ENCODE measurements at regions not wholly inside any gene's neighbourhood (a gene's known extent, or its start where the extent isn't known, plus 50 kb on each side); places are given as distances from the start of the nearest gene placed in this dataset.
"Not testable (repeated sequence)": the region's sequence is repeated elsewhere in the genome, so short reads cannot be mapped to it uniquely, and the experiment has no call there.

DNA sequence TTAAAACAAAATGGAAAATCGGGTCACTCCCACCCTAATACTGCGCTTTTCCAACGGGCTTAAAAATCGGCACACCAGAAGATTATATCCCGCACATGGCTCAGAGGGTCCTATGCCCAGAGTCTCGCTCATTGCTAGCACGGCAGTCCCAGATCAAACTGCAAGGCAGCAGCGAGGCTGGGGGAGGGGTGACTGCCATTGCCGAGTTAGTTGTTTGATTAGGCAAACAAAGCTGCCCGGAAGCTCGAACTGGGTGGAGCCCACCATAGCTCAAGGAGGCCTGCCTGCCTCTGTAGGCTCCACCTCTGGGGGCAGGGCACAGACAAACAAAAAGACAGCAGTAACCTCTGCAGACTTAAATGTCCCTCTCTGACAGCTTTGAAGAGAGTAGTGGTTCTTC lies 100.7 kb upstream of the KLHL1 start:
- not testable (repeated sequence) for DNase-seq

DNA sequence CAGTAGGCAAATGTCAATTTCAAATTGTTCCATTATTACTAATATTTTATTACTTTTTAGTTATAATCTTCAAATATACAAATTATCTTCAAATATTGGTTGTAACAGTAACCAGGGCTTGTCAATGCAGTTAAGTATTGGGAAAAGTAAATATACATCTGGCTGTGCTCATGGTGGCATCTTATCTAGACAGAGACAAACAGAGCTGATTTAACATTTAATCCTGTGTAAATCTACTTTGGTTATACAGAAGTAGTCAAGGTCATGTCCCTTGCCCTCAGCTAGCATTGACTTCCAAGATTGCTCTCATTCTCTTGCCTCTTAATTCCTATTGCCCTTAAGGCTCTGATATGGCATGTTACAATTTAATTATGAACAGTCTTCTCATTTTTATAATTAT lies 98.4 kb upstream of the KLHL1 start:
- no peak for DNase-seq

DNA sequence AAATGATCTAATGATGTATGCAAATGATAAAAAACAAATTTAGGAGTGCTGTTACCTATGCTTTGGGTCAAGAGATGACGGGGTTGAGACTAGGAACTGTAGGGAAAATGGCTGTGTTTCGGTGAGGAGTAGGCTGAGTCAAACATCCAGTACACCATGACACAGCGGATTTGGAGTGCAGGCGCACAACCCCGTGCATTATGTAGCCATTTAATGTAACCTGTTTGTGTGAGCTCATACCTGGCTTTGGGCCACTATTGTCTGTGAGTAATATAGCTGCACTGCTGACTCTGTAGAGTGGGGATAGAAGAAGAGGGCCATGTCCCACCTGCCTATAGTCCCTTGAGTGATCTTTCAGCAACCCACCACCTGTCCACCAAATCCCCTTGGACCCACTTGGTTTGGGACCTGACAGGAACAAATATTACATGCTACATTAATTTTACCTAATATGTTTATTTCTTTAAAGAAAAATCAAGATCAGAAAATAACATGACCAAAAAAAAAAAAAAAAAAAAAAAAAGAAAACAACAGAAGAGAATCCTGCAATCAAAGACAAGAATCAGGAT lies 95.5 kb upstream of the KLHL1 start:
- DNase-seq, result no peak

DNA sequence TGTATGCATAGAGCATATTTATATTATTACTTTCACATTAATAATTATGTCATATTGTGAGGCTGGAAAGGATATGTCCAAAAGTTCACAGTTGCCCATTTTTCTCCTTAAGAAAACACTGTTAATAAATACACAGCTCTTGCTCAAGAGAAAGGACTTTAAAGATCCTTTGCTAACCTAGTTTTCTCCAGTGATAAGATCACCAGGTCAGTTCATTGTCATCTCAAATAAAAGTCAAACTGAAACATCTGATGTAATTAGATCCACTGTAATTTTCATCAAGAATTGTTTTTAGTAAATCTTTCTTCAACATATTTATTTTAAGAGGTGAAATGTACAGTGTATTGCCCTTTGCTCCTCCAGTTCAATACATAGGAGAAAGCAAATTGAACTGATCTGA lies 82.8 kb upstream of the KLHL1 start:
- no peak for DNase-seq

DNA sequence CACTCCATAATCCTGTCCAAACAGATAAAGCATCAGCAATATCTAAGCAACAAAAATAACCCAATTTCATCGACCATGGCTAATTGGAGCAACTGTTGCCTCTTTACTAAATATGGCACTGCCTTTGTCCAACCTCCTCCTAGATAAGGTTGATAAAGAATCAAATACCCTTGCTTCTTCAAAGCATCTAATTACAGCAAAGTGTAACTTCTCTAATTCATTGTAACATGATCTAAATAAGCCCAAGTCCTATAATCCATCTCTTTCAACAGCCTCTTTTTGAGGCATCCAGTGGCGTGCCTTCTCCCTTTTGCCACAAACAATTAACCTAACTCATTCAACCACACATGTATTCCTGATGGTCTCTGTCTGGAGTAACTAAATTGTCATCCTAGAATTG lies 81.7 kb upstream of the KLHL1 start:
- no peak for DNase-seq

DNA sequence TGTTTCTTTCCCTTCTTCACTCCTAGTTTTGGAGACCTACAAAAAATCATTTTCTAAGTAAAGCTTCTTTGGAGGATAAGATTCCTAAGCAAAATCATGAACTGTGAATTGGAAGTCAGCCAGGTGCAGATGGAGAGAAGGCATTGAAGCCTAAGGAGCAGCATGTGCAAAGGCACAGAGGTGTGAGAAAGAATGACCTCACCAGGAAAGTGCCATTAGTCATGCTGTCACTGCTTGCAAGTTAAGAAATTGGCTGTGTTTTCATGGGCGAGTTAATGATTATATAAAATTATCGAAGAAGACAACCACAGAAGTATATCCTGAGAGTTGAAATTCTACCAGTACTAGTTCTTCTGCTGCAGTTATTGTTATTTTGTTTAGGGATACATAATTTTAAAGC lies 80.3 kb upstream of the KLHL1 start:
- DNase-seq, result no peak

DNA sequence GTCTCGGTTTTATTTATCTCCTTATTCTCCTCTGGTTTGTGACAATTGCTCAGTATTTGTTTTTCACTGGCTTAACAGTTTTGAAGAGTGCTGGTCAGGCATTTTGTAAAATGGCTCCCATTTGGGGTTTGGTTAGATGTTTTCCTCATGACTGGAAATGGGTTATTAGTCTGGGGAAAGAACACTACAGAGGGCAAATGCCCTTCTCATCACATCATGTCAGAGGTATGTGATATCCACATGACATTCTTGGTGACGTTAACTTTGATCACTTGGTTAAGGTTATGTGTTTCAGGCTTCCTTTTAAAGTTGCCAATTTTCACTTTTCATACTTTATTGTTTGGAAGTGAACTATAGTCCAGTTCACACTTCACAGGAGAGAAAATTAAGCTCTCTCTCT lies 74.8 kb upstream of the KLHL1 start:
- DNase-seq, result no peak
